PC-9 (cell line): ENCODE measurements at regions not wholly inside any gene's neighbourhood (a gene's known extent, or its start where the extent isn't known, plus 50 kb on each side); places are given as distances from the start of the nearest gene placed in this dataset.

ENCODE experiments used
- CTCF ChIP-seq: fragments of 200-600 bp; sonication (generic); conservative IDR thresholded peaks from 2 replicates; pipeline ENCODE4 v1.6.1; 2017; ENCODE audit warnings: mixed run types, antibody characterized with exemption, mild to moderate bottlenecking, moderate library complexity
- EZH2 ChIP-seq: fragments of 200-600 bp; sonication (generic); IDR thresholded peaks from 2 replicates; pipeline ENCODE4 v1.8.0; 2017; ENCODE audit warnings: antibody characterized with exemption, low read depth

GRCh38 chr18:45357686-45358470 lies 257.4 kb upstream of the SLC14A2 start:
- TF ChIP-seq CTCF (no peak), EZH2 (no peak)
